C4-2B (cell line): ENCODE measurements at regions not wholly inside any gene's neighbourhood (a gene's known extent, or its start where the extent isn't known, plus 50 kb on each side); places are given as distances from the start of the nearest gene placed in this dataset.

Experiments
- ZFX ChIP-seq: fragments of 450-650 bp; IDR thresholded peaks from 2 replicates; pipeline ENCODE4 v1.6.1; 2017
- TF ChIP-seq, protein P1 (sequence below): fragments of 450-650 bp; conservative IDR thresholded peaks from 2 replicates; pipeline ENCODE4 v1.5.1; 2017; ENCODE audit warnings: mild to moderate bottlenecking

DNA sequence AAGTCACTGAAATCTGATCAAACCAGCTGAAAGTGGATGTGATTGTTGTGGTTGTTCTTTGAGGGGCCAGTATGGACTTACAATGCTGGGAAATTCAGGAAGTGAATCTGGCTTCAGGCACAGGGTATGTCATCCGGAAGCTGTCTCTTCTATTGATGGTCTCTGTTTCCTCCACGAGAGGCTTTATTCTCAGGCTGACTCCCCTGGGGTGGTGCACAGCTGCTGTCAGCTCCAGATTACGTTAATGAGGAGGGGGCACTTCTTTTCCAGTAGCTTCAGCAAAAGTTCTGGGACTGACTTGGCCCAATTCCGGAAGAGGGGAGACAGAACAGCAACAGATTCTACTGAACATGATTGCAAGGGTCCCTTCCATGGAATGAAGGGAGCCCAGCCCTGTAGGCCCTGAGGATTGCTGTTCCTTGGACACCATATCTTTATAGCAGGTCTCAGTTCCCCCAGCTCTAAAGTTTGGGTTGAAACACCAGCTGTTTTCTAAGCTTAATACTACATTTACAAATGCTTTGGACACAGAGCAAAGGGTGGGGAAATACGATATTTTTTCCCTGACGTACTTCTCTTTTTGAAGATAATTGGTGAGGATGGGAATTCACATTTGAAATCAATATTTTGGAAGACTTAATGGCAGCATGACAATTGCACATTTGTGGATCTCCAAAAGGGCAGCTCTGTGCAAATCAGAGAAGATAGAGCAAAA, 400.9 kb downstream of the TSN start:
- TF ChIP-seq, protein P1, sequence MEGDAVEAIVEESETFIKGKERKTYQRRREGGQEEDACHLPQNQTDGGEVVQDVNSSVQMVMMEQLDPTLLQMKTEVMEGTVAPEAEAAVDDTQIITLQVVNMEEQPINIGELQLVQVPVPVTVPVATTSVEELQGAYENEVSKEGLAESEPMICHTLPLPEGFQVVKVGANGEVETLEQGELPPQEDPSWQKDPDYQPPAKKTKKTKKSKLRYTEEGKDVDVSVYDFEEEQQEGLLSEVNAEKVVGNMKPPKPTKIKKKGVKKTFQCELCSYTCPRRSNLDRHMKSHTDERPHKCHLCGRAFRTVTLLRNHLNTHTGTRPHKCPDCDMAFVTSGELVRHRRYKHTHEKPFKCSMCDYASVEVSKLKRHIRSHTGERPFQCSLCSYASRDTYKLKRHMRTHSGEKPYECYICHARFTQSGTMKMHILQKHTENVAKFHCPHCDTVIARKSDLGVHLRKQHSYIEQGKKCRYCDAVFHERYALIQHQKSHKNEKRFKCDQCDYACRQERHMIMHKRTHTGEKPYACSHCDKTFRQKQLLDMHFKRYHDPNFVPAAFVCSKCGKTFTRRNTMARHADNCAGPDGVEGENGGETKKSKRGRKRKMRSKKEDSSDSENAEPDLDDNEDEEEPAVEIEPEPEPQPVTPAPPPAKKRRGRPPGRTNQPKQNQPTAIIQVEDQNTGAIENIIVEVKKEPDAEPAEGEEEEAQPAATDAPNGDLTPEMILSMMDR = no peak
- TF ChIP-seq ZFX = no peak
